SK-N-SH (cell line): ENCODE measurements at regions not wholly inside any gene's neighbourhood (a gene's known extent, or its start where the extent isn't known, plus 50 kb on each side); places are given as distances from the start of the nearest gene placed in this dataset.

Experiments used
- CTCF ChIA-PET: fragments of 300-600, 350-600 bp; formaldehyde crosslinking; extraction: SDS; loops from one replicate; lab custom pipeline; 2021; lab: Yijun Ruan, JAX
- POLR2A ChIA-PET: fragments of 350-600 bp; sonication (Branson Sonifier 250); formaldehyde crosslinking; extraction: SDS; loops from one replicate; lab custom pipeline; 2020; ENCODE audit warnings: antibody characterized with exemption, inconsistent platforms; lab: Yijun Ruan, JAX
- DNase-seq: peaks from one replicate; pipeline ENCODE4 v3.0.0; 2012
- H2AFZ ChIP-seq: fragments of 200-600 bp; sonication (generic); 2 replicates; pipeline ENCODE4 v1.8.1; 2016; ENCODE audit warnings: antibody characterized with exemption, mild to moderate bottlenecking, low read depth
- H3F3A ChIP-seq: fragments of 200-600 bp; sonication (generic); replicated peaks from 2 replicates; pipeline ENCODE3; 2016; ENCODE audit warnings: antibody characterized with exemption, mild to moderate bottlenecking; ENCODE audit not compliant: insufficient read depth
- H3K27ac ChIP-seq, 2 experiments: fragments of 200-500 bp in 1 of 2; fragments of 200-600 bp in 1 of 2; sonication (Bioruptor generic) in 1 of 2; sonication (generic), shearing (Covaris generic) in 1 of 2; 2 replicates each; pipeline versions ENCODE4 v1.5.1 to v1.6.1; 2014 to 2016; ENCODE audit warnings: low read depth in 2 of 2, inconsistent platforms in 1 of 2, low read length in 1 of 2, mild to moderate bottlenecking in 1 of 2, mixed read lengths in 1 of 2
- H3K27me3 ChIP-seq: fragments of 200-600 bp; sonication (generic), shearing (Covaris generic); 2 replicates; pipeline ENCODE4 v1.6.1; 2016; ENCODE audit warnings: mixed run types; ENCODE audit not compliant: insufficient read depth
- H3K36me3 ChIP-seq, 2 experiments: fragments of 200-500 bp in 1 of 2; fragments of 200-600 bp in 1 of 2; sonication (Bioruptor generic) in 1 of 2; sonication (generic) in 1 of 2; replicated peaks in 1 of 2; 2 replicates each; pipeline versions ENCODE3 to v1.5.1; 2014 to 2016; ENCODE audit warnings: low read length in 1 of 2, mild to moderate bottlenecking in 1 of 2; ENCODE audit not compliant: insufficient read depth in 2 of 2, control insufficient read depth in 1 of 2
- H3K4me1 ChIP-seq, 2 experiments: fragments of 200-500 bp in 1 of 2; fragments of 200-600 bp in 1 of 2; sonication (Bioruptor generic) in 1 of 2; sonication (generic), shearing (Covaris generic) in 1 of 2; 2 replicates each; pipeline versions ENCODE4 v1.5.1 to v1.6.1; 2014 to 2016; ENCODE audit warnings: low read depth in 1 of 2, low read length in 1 of 2, mixed run types in 1 of 2; ENCODE audit not compliant: insufficient read depth in 2 of 2, control insufficient read depth in 1 of 2
- H3K4me2 ChIP-seq: fragments of 200-600 bp; sonication (generic), shearing (Covaris generic); 2 replicates; pipeline ENCODE4 v1.6.1; 2017; ENCODE audit warnings: mixed run types
- H3K4me3 ChIP-seq, 2 experiments: fragments of 200-500 bp in 1 of 2; fragments of 200-600 bp in 1 of 2; sonication (Bioruptor generic) in 1 of 2; sonication (generic), shearing (Covaris generic) in 1 of 2; 2 replicates each; pipeline versions ENCODE4 v1.5.1 to v1.8.1; 2014 to 2016; ENCODE audit warnings: low read depth in 2 of 2, inconsistent platforms in 1 of 2, low read length in 1 of 2, mild to moderate bottlenecking in 1 of 2, mixed read lengths in 1 of 2, moderate library complexity in 1 of 2
- H3K79me2 ChIP-seq: fragments of 200-600 bp; sonication (generic); 2 replicates; pipeline ENCODE4 v1.8.1; 2017; ENCODE audit warnings: mild to moderate bottlenecking; ENCODE audit not compliant: insufficient read depth
- H3K9ac ChIP-seq: fragments of 200-600 bp; sonication (generic); 2 replicates; pipeline ENCODE4 v1.6.1; 2017; ENCODE audit warnings: mixed run types
- H3K9me2 ChIP-seq: fragments of 200-600 bp; sonication (generic); 2 replicates; pipeline ENCODE4 v1.6.1; 2017; ENCODE audit warnings: mixed run types
- H3K9me3 ChIP-seq: fragments of 200-600 bp; sonication (generic); 2 replicates; pipeline ENCODE4 v1.6.1; 2017; ENCODE audit warnings: mixed run types, mild to moderate bottlenecking, moderate library complexity
- H4K20me1 ChIP-seq: fragments of 200-600 bp; sonication (generic); 2 replicates; pipeline ENCODE4 v1.6.1; 2017; ENCODE audit warnings: mild to moderate bottlenecking, mixed run types; ENCODE audit not compliant: insufficient read depth
- CHD2 ChIP-seq: fragments of 150-350 bp; IDR thresholded peaks from 2 replicates; pipeline ENCODE4 v1.6.1; 2018; ENCODE audit warnings: low read length; ENCODE audit not compliant: partially characterized antibody
- EZH2phosphoT487 ChIP-seq: fragments of 200-600 bp; sonication (generic); IDR thresholded peaks from 2 replicates; pipeline ENCODE4 v1.6.1; 2017; ENCODE audit warnings: low read depth, mixed run types, mild to moderate bottlenecking, antibody characterized with exemption, moderate library complexity, borderline replicate concordance
- FOXJ3 ChIP-seq: sonication (generic); formaldehyde crosslinking; IDR thresholded peaks from 2 replicates; pipeline ENCODE4 v1.5.1; 2020; ENCODE audit warnings: mild to moderate bottlenecking, missing genetic modification reagents
- FOXM1 ChIP-seq: IDR thresholded peaks from 2 replicates; pipeline ENCODE4 v1.4.0; 2012; ENCODE audit warnings: low read depth, mild to moderate bottlenecking
- GATA2 ChIP-seq: sonication (generic); formaldehyde crosslinking; IDR thresholded peaks from 2 replicates; pipeline ENCODE4 v1.5.0; 2020; ENCODE audit warnings: mild to moderate bottlenecking, missing genetic modification reagents
- JUND ChIP-seq: IDR thresholded peaks from 2 replicates; pipeline ENCODE4 v1.4.0; 2012
- MEF2A ChIP-seq: IDR thresholded peaks from 2 replicates; pipeline ENCODE4 v1.4.0; 2012; ENCODE audit warnings: low read depth, borderline replicate concordance
- MXI1 ChIP-seq: IDR thresholded peaks from 2 replicates; pipeline ENCODE4 v1.6.1; 2012; ENCODE audit warnings: mild to moderate bottlenecking, low read depth, low read length, improper control_type of control experiment
- NFIC ChIP-seq: IDR thresholded peaks from 2 replicates; pipeline ENCODE4 v1.4.0; 2012; ENCODE audit warnings: borderline replicate concordance
- RCOR1 ChIP-seq: fragments of 150-350 bp; IDR thresholded peaks from 2 replicates; pipeline ENCODE4 v1.6.1; 2017; ENCODE audit warnings: antibody characterized with exemption, low read length
- RFX5 ChIP-seq: IDR thresholded peaks from 2 replicates; pipeline ENCODE4 v1.6.1; 2012; ENCODE audit warnings: mild to moderate bottlenecking, improper control_type of control experiment, low read length
- SIN3A ChIP-seq: IDR thresholded peaks from 2 replicates; pipeline ENCODE4 v1.6.1; 2012; ENCODE audit warnings: low read depth, mild to moderate bottlenecking, low read length, moderate library complexity, borderline replicate concordance
- SMC3 ChIP-seq: IDR thresholded peaks from 2 replicates; pipeline ENCODE4 v1.6.1; 2012; ENCODE audit warnings: low read depth, low read length, improper control_type of control experiment
- YY1 ChIP-seq: IDR thresholded peaks from 2 replicates; pipeline ENCODE4 v1.4.0; 2012; ENCODE audit warnings: low read depth, mild to moderate bottlenecking
- WGBS: methylation state at CpG from one replicate; pipeline ENCODE4 v1.1.6; 2017; ENCODE audit warnings: low lambda C conversion rate; 5-methylcytosine and 5-hydroxymethylcytosine counted together
- TF ChIP-seq, protein P1 (sequence below): IDR thresholded peaks from 2 replicates; pipeline ENCODE4 v1.4.0; 2012; ENCODE audit warnings: low read depth, borderline replicate concordance
- TF ChIP-seq, protein P2 (sequence below): IDR thresholded peaks from 2 replicates; pipeline ENCODE4 v1.6.1; 2012; ENCODE audit warnings: mild to moderate bottlenecking, low read depth, low read length, moderate library complexity
- TF ChIP-seq, protein P3 (sequence below): fragments of 150-350 bp; IDR thresholded peaks from 2 replicates; pipeline ENCODE4 v1.6.1; 2016; ENCODE audit warnings: mild to moderate bottlenecking, low read depth, low read length
- TF ChIP-seq, protein P4 (sequence below): fragments of 150-350 bp; IDR thresholded peaks from 2 replicates; pipeline ENCODE4 v1.6.1; 2017; ENCODE audit warnings: antibody characterized with exemption, low read length, low read depth, borderline replicate concordance
- TF ChIP-seq, protein P5 (sequence below): fragments of 200-600 bp; sonication (generic); IDR thresholded peaks from 2 replicates; pipeline ENCODE4 v1.6.1; 2017; ENCODE audit warnings: antibody characterized with exemption, mild to moderate bottlenecking, moderate library complexity

DNA sequence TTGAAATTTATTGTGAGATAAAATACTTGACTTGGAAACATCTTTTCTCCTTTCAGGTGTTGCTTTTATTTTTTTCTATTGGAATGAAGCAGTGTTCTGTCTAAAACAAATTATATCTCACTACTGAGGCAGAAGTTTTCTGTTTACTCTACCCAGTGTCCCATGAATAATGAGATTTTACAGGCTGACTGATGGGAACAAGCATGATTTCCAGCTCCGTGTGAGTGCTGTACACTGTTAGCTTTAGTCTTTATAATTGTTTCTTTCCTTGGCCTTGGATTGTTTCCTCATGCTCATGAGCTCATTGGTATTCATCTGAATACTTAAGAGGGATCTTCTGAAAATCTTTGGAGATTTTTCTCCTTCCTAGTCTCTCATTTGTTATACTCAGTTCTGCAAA is 2049.5 kb upstream of the PRR20A start:
- no peaks in the 10 kb centered on the region for H3K9me2 ChIP-seq
- no peak overlapping the region for H3K4me2 ChIP-seq
- H3K4me3 ChIP-seq, result no peak overlapping the region
- TF ChIP-seq FOXM1 (no peak), NFIC (no peak), MXI1 (no peak), YY1 (no peak), FOXJ3 (no peak), GATA2 (CRISPR knock-in tag) (no peak)
- TF ChIP-seq, protein P1, sequence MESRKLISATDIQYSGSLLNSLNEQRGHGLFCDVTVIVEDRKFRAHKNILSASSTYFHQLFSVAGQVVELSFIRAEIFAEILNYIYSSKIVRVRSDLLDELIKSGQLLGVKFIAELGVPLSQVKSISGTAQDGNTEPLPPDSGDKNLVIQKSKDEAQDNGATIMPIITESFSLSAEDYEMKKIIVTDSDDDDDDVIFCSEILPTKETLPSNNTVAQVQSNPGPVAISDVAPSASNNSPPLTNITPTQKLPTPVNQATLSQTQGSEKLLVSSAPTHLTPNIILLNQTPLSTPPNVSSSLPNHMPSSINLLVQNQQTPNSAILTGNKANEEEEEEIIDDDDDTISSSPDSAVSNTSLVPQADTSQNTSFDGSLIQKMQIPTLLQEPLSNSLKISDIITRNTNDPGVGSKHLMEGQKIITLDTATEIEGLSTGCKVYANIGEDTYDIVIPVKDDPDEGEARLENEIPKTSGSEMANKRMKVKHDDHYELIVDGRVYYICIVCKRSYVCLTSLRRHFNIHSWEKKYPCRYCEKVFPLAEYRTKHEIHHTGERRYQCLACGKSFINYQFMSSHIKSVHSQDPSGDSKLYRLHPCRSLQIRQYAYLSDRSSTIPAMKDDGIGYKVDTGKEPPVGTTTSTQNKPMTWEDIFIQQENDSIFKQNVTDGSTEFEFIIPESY, result no peak
- TF ChIP-seq, protein P2, sequence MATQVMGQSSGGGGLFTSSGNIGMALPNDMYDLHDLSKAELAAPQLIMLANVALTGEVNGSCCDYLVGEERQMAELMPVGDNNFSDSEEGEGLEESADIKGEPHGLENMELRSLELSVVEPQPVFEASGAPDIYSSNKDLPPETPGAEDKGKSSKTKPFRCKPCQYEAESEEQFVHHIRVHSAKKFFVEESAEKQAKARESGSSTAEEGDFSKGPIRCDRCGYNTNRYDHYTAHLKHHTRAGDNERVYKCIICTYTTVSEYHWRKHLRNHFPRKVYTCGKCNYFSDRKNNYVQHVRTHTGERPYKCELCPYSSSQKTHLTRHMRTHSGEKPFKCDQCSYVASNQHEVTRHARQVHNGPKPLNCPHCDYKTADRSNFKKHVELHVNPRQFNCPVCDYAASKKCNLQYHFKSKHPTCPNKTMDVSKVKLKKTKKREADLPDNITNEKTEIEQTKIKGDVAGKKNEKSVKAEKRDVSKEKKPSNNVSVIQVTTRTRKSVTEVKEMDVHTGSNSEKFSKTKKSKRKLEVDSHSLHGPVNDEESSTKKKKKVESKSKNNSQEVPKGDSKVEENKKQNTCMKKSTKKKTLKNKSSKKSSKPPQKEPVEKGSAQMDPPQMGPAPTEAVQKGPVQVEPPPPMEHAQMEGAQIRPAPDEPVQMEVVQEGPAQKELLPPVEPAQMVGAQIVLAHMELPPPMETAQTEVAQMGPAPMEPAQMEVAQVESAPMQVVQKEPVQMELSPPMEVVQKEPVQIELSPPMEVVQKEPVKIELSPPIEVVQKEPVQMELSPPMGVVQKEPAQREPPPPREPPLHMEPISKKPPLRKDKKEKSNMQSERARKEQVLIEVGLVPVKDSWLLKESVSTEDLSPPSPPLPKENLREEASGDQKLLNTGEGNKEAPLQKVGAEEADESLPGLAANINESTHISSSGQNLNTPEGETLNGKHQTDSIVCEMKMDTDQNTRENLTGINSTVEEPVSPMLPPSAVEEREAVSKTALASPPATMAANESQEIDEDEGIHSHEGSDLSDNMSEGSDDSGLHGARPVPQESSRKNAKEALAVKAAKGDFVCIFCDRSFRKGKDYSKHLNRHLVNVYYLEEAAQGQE, result no peak
- TF ChIP-seq, protein P3, sequence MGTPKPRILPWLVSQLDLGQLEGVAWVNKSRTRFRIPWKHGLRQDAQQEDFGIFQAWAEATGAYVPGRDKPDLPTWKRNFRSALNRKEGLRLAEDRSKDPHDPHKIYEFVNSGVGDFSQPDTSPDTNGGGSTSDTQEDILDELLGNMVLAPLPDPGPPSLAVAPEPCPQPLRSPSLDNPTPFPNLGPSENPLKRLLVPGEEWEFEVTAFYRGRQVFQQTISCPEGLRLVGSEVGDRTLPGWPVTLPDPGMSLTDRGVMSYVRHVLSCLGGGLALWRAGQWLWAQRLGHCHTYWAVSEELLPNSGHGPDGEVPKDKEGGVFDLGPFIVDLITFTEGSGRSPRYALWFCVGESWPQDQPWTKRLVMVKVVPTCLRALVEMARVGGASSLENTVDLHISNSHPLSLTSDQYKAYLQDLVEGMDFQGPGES, result no peak
- H3K9ac ChIP-seq, result no peak overlapping the region
- POLR2A ChIA-PET, result no interaction called here
- no peaks in the 10 kb centered on the region for H3K4me1 ChIP-seq
- WGBS, result 0% methylated on average over 1 of the region's 1 CpG
- no peak for DNase-seq
- CTCF ChIA-PET, result no interaction called here
- H2AFZ ChIP-seq, result no peak overlapping the region
- no peaks in the 10 kb centered on the region for H3K79me2 ChIP-seq
- no peak overlapping the region for H3K27ac ChIP-seq
- H4K20me1 ChIP-seq, result no peaks in the 10 kb centered on the region
- no peaks in the 10 kb centered on the region for H3K36me3 ChIP-seq
- H3K9me3 ChIP-seq, result no peaks in the 10 kb centered on the region
- no peaks in the 10 kb centered on the region for H3F3A ChIP-seq
- H3K27me3 ChIP-seq, result no peaks in the 10 kb centered on the region

DNA sequence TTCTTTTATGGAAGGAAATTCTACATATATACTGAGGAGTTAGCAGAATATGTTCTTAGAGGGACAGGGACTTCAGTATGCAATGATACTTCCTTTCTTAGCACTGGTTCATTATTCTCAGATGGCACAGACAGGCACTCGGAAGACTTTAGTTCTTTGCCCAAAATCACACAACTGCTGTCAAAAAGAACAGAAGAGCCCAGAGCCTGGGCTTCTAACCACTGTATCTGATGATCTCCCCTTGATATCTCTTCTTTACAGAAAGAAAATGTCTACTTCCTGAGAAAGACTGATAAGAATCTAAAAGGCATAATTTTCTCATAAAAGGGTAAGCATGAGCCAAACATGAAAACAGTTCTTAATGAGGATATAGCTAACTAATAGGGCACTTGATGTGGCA is 2034.2 kb upstream of the PRR20A start:
- TF ChIP-seq, protein P4, sequence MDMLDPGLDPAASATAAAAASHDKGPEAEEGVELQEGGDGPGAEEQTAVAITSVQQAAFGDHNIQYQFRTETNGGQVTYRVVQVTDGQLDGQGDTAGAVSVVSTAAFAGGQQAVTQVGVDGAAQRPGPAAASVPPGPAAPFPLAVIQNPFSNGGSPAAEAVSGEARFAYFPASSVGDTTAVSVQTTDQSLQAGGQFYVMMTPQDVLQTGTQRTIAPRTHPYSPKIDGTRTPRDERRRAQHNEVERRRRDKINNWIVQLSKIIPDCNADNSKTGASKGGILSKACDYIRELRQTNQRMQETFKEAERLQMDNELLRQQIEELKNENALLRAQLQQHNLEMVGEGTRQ, result no peak
- no peak for TF ChIP-seq EZH2phosphoT487
- no peak for TF ChIP-seq MEF2A
- no peak for TF ChIP-seq RCOR1
- no peak for TF ChIP-seq SIN3A
- no peak for TF ChIP-seq JUND
- no peak for TF ChIP-seq FOXM1
- TF ChIP-seq SMC3, result no peak
- TF ChIP-seq GATA2 (CRISPR knock-in tag), result no peak
- TF ChIP-seq, protein P5, sequence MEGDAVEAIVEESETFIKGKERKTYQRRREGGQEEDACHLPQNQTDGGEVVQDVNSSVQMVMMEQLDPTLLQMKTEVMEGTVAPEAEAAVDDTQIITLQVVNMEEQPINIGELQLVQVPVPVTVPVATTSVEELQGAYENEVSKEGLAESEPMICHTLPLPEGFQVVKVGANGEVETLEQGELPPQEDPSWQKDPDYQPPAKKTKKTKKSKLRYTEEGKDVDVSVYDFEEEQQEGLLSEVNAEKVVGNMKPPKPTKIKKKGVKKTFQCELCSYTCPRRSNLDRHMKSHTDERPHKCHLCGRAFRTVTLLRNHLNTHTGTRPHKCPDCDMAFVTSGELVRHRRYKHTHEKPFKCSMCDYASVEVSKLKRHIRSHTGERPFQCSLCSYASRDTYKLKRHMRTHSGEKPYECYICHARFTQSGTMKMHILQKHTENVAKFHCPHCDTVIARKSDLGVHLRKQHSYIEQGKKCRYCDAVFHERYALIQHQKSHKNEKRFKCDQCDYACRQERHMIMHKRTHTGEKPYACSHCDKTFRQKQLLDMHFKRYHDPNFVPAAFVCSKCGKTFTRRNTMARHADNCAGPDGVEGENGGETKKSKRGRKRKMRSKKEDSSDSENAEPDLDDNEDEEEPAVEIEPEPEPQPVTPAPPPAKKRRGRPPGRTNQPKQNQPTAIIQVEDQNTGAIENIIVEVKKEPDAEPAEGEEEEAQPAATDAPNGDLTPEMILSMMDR, result no peak
- TF ChIP-seq RFX5, result no peak
- no peak for TF ChIP-seq CHD2
- TF ChIP-seq YY1, result no peak
- TF ChIP-seq, all 33 proteins: peak for 0
- Histone ChIP-seq H3K27ac (no peak overlapping the region), H3F3A (no peaks in the 10 kb centered on the region), H3K27me3 (no peaks in the 10 kb centered on the region), H3K36me3 (peaks cover 0 to 3% of the 10 kb centered on the region in 2 experiments), H2AFZ (no peak overlapping the region), H3K9me3 (no peaks in the 10 kb centered on the region), H4K20me1 (no peaks in the 10 kb centered on the region), H3K4me3 (no peak overlapping the region), H3K4me2 (no peak overlapping the region), H3K9ac (no peak overlapping the region), H3K4me1 (no peaks in the 10 kb centered on the region), H3K79me2 (no peaks in the 10 kb centered on the region), H3K9me2 (no peaks in the 10 kb centered on the region)
- WGBS, result 0% methylated on average over 1 of the region's 1 CpG
- POLR2A ChIA-PET, result no interaction called here
- DNase-seq, result no peak
- CTCF ChIA-PET, result no interaction called here
